GM12865 (cell line): ENCODE measurements at regions not wholly inside any gene's neighbourhood (a gene's known extent, or its start where the extent isn't known, plus 50 kb on each side); places are given as distances from the start of the nearest gene placed in this dataset.

Source experiments
- DNase-seq: peaks from one replicate; pipeline ENCODE4 v3.0.0; 2010; ENCODE audit warnings: low read depth
- H3K4me3 ChIP-seq: 2 replicates; pipeline ENCODE4 v1.5.1; 2011; ENCODE audit warnings: mild to moderate bottlenecking, low read depth, low read length, control low read depth
- TF ChIP-seq, protein P1 (sequence below): IDR thresholded peaks from 2 replicates; pipeline ENCODE4 v1.5.1; 2011; ENCODE audit warnings: low read length, control low read depth, low read depth, inconsistent platforms; ENCODE audit not compliant: insufficient read depth; ENCODE audit errors: missing control alignments

- no peak overlapping the region for H3K4me3 ChIP-seq
- TF ChIP-seq, protein P1, sequence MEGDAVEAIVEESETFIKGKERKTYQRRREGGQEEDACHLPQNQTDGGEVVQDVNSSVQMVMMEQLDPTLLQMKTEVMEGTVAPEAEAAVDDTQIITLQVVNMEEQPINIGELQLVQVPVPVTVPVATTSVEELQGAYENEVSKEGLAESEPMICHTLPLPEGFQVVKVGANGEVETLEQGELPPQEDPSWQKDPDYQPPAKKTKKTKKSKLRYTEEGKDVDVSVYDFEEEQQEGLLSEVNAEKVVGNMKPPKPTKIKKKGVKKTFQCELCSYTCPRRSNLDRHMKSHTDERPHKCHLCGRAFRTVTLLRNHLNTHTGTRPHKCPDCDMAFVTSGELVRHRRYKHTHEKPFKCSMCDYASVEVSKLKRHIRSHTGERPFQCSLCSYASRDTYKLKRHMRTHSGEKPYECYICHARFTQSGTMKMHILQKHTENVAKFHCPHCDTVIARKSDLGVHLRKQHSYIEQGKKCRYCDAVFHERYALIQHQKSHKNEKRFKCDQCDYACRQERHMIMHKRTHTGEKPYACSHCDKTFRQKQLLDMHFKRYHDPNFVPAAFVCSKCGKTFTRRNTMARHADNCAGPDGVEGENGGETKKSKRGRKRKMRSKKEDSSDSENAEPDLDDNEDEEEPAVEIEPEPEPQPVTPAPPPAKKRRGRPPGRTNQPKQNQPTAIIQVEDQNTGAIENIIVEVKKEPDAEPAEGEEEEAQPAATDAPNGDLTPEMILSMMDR, result no peak
- DNase-seq, result no peak
Measured at GRCh38 chrX:42992199-42992943, 214.4 kb upstream of the PPP1R2C start.

- TF ChIP-seq, protein P1, result no peak
- no peak for DNase-seq
Measured at GRCh38 chrX:42996861-42997260, 218.9 kb upstream of the PPP1R2C start.

GRCh38 chrX:43000121-43000520 lies 222.2 kb upstream of the PPP1R2C start:
- no peak overlapping the region for H3K4me3 ChIP-seq
- TF ChIP-seq, protein P1, result no peak
- DNase-seq, result no peak

More at GRCh38 chrX:42996861-42997260, 218.9 kb upstream of the PPP1R2C start:
- H3K4me3 ChIP-seq, result no peak overlapping the region

DNA sequence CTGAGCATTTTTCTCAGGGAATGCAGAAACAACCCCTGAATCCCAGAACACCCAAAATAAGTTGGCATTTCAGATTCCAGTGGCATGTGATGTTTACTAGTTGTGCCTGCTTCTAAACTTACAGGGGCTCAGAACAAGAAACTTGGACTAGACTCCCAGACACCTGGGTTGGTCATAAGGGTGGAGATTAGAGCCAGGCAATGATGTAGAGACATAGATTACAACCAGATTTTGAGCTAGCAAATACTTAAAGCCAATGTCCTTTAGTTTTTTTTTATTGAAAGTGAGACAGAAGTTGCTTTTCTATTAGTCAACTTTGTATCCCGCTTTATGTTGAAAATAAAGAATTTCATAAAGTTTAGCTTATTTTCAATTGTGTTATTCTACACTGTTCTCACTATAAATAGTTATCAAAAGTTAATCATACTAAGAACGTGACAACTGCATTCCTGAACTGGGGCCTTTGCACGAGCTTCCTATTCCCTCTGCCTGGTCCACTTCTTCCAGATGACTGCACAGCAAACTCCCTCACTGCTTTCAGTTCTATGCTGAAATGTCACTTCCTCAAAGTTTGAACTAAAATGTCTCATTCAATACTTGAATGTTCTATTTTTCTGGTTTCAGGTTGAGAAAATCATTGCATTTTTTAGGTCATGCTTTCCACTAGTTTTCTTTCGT lies 224.7 kb upstream of the PPP1R2C start:
- TF ChIP-seq, protein P1, result no peak
- H3K4me3 ChIP-seq, result no peak overlapping the region
- DNase-seq, result peak; percentile 74

DNA sequence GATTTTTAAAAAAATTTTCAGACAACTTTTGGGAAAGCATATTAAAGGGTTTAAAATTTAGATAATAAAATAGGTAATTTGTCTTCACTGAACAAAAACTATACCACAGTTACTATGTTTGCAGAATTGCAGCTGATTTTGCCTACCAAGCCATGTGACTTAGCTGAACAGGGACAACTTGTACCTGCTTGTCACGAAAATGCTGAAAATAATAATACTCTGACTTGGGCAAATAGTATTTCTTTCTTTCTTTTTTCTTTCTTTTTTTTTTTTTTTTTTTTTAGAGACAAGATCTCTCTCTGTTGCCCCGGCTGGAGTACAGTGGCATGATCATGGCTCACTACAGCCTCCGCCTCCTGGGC lies 225.2 kb upstream of the PPP1R2C start:
- H3K4me3 ChIP-seq, result no peak overlapping the region; the same call in 1 of the 2 replicates
- no peak for DNase-seq
- TF ChIP-seq, protein P1, result no peak

DNA sequence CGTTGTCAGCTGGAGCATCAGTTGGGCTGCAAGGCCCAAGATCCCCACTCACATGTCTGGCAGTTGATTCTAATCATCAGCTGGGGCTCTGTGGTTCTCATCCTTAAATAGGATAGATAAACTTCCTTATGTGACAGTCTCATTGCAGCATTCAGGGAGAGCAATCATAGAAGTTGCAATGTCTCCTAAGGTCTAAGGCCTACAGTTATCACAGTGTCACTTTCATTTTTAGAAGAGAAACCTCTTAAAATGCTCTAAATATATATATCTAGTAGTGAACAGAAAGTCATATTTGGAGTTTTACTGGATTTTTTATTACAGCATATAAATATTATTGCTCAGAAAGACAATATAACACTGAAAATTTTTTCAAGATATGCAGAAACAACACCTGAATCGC lies 226.0 kb upstream of the PPP1R2C start:
- no peak overlapping the region for H3K4me3 ChIP-seq
- DNase-seq, result peak; percentile 41
- TF ChIP-seq, protein P1, result no peak
